Activated CD8-positive, alpha-beta memory T cell treated with anti-CD3 and anti-CD28 coated beads for 36 hours (primary cell): ENCODE measurements at regions not wholly inside any gene's neighbourhood (a gene's known extent, or its start where the extent isn't known, plus 50 kb on each side); places are given as distances from the start of the nearest gene placed in this dataset.
"Not testable (repeated sequence)": the region's sequence is repeated elsewhere in the genome, so short reads cannot be mapped to it uniquely, and the experiment has no call there.

Experiments used
- CTCF ChIA-PET: fragments of 350-600 bp; sonication (Branson Sonifier 250); formaldehyde crosslinking; loops from one replicate; lab custom pipeline; 2021; ENCODE audit warnings: antibody characterized with exemption; lab: Charles Lee
- POLR2A ChIA-PET: fragments of 350-600 bp; sonication (Branson Sonifier 250); formaldehyde crosslinking; loops from one replicate; lab custom pipeline; 2021; ENCODE audit warnings: antibody characterized with exemption; lab: Charles Lee

- ChIA-PET POLR2A (no interaction called here), CTCF (no interaction called here)
These were observed 154.5 kb upstream of the PKN2 start for GRCh38 chr1:88529581-88529980.

DNA sequence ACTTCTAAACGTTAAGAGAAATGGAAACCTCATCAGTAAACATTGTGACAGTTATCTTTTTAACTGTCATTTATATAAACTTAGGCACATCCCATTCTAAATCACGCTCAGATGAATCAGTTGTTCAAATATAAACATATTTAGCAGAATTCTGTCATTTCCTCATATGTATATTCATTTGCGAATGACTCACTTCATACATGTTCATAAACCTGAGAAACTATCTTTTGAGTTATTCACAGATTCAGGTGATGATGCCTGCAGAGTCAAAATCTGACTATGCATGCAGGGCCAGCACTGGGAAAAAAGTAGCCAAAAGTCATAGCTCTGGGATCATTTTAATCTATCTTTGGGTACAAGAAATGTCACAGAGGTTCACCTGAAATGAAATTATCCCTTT lies 153.8 kb upstream of the PKN2 start:
- POLR2A ChIA-PET: no interaction called here
- CTCF ChIA-PET: no interaction called here

DNA sequence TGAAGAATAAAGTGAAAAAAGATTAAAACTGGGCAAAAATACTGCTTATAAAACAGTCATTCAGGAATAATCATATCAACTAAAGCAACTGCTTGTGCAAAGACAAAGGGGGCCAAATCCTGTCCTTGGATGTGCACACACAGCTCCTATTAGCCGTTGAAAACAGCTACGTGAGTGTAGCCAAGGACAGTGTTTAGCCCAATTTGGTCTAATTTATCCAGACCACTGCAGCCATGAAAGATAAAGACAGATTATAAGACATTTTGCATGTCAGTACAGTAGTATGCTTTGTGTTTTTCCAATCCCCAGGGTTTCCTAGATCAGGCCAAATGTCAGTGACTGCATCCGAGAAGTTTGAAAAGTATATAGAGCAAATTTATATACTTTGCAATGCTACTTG lies 146.3 kb upstream of the PKN2 start:
- ChIA-PET CTCF (no interaction called here), POLR2A (no interaction called here)

GRCh38 chr1:88538222-88538899 lies 145.7 kb upstream of the PKN2 start:
- POLR2A ChIA-PET: no interaction called here
- CTCF ChIA-PET: no interaction called here

- ChIA-PET POLR2A (no interaction called here), CTCF (no interaction called here)
These were observed 143.8 kb upstream of the PKN2 start for GRCh38 chr1:88540255-88540654.

DNA sequence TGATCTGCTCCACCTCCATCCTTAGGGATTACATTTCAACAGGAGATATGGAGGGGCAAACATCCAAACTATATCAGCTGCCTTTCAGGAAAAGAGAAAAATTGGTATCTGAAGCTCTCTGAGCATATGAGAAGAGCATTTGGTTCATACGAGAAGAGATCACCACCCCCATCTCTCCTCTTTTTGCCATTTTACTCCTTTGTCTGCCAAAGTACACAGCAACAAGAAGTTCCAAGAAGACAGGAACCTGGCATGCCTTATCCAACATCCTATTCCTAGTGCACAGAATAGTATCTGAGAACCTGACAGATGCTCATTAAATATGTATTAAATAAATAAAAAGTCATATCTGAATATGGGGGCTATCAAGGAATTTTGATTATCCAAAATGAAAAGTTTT lies 142.5 kb upstream of the PKN2 start:
- POLR2A ChIA-PET: no interaction called here

DNA sequence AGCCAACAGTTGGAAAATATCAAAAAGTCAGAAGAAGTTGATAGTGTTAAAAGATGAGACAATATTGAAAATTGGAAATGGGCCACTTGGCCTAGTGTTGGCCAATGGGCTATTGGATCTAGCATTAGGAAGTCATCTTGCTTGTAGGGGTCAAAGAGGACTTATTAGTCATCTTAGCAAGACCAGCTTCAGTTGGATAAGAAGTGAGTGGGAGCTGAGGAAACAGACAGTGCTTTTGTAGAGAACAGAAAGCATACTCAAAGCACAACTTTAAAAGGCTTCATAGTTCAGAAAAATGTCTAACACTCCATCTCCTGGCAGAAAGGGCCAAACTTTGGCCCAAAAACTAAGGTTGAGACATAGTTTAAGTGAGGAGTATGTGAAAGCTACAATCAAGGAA lies 139.9 kb upstream of the PKN2 start:
- ChIA-PET POLR2A (no interaction called here), CTCF (no interaction called here)

More for the DNA sequence above, 142.5 kb upstream of the PKN2 start:
- CTCF ChIA-PET: no interaction called here

- POLR2A ChIA-PET: no interaction called here
- CTCF ChIA-PET: no interaction called here
These were observed 134.5 kb upstream of the PKN2 start for GRCh38 chr1:88549536-88549935.

DNA sequence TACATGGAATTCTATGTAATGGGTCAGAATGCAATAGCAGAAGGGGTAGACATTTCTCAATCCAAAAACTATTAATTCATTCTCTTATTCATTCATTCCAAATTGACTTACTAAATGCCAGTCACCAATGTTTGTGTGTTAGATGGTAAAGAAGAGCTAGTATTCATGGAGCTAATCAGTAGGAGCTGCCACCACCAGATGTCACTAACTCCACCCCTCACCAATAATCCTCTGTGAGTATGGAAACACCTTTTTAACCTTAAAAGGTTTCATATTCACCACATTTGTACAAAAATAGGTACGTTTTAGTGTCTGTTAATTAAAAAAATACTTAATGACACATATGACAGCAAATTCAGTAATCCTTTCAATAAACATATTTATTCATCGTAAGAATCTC lies 131.8 kb upstream of the PKN2 start:
- CTCF ChIA-PET: no interaction called here
- POLR2A ChIA-PET: no interaction called here

DNA sequence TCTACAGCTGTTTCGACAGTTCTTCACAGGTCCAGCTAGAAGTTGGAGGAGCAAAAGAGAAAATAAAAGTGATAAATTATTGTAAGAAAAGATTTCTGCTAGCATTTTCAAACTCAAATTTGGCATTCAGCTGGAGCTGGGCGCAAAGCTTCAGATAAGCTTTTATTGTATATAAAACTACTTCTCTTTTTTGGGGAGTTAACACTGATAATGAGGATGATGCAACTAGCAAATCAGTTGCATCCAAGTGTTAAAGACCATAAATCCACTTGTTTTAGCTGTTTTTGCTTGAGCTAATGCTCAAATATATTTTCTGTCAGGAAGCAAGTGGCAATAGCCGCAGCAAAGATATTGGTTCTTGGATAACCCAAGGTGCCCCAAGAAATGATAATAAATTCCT lies 127.1 kb upstream of the PKN2 start:
- ChIA-PET POLR2A (no interaction called here), CTCF (no interaction called here)

DNA sequence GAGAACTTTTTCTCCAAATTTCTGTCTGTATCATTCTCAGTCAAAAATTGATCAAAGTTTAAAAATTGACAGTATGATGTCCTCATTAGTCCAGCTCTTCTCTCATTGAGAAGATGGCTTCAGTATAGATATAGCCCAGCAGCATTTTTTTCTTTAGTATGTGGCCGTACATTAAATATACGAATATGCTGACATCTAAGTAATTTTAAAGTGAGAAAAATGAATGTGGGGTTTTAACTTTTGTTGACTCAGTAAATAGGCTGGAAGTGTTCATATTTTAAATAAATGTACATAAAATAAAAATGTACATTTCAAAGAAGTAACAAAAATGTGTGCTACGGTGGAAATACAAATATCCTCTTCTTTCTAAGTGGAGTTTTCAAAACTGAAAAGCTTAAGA lies 123.5 kb upstream of the PKN2 start:
- ChIA-PET CTCF (no interaction called here), POLR2A (no interaction called here)

DNA sequence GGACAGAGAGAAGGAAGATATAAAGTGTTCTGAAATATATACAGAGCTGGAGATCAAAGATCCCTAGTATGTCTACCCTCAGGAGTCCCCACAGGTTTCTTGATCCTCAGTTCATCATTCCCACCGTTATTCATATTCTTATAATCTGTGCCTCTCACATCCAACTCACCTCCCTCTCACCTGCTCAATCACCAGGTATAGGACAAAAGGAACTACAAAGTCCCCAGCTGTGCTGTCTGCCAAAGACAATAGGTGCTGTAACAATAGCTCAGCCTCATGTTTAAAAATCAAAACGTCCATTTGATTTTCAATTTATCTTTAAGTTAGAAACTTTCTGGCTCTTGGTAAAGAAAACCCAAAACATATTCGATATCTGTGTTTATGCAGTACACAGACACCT lies 121.1 kb upstream of the PKN2 start:
- CTCF ChIA-PET: no interaction called here
- POLR2A ChIA-PET: no interaction called here

DNA sequence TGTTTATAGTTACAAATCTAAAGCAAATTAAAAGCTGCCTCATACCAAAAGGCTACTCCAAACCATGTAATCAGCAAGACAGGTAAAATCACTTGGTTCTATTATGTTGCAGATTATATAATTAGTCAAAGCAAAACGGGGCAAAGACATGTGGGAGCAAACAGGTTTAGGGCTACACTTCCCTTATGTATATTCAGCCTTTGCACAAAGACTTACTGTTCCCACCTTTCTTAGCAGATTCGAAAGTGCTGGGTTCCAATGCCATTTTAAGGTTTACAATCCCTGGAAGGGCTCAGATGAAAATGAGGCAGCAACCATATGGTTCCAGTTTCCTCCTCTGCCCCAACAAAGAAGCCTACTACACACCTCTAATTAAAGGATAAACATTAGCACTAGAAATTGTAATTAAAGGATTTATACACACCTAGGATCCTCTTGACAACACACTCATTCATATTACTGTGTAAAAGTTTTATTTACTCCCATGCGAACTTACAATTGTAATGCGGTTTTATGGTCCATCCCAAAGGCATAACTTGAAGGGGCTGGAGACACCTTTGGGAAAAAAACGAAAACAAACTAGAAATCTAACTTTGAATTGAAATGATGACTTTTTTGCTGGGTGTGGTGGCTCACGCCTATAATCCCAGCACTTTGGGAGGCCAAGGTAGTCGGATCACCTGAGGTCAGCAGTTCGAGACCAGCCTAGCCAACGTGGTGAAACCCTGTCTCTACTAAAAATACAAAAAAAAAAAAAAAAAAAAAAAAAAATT lies 117.3 kb upstream of the PKN2 start:
- POLR2A ChIA-PET: no interaction called here
- CTCF ChIA-PET: no interaction called here

GRCh38 chr1:88571506-88571905 lies 112.6 kb upstream of the PKN2 start:
- CTCF ChIA-PET: no interaction called here

GRCh38 chr1:88579598-88579997 lies 104.5 kb upstream of the PKN2 start:
- POLR2A ChIA-PET: no interaction called here
- CTCF ChIA-PET: no interaction called here

More at GRCh38 chr1:88571506-88571905, 112.6 kb upstream of the PKN2 start:
- POLR2A ChIA-PET: no interaction called here

- ChIA-PET CTCF (no interaction called here), POLR2A (no interaction called here)
These were observed 102.4 kb upstream of the PKN2 start for GRCh38 chr1:88581703-88582102.

- POLR2A ChIA-PET: no interaction called here
- CTCF ChIA-PET: no interaction called here
These were observed 90.7 kb upstream of the PKN2 start for GRCh38 chr1:88593358-88593757.

- POLR2A ChIA-PET: no interaction called here
These were observed 88.6 kb upstream of the PKN2 start for GRCh38 chr1:88595355-88596002.

DNA sequence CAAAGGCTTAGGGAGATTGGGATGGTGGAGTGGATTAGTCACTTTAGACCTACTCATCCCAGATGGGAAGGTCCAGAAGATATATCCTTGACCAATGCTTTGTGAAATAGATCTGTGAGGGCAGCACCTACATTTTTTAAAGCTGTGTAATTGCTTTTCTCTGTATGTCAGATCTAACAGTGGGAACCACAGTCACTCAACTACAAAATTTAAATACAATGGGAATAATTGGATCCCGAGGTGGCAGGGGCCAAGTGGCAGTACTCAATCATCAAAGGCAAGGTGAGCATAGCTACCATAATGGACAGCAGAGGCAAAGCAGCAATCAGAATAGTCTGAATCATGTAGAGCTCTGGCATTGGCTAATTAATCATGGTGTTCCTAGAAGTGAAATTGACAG lies 86.1 kb upstream of the PKN2 start:
- CTCF ChIA-PET, POLR2A ChIA-PET: not testable (repeated sequence)

More at GRCh38 chr1:88595355-88596002, 88.6 kb upstream of the PKN2 start:
- CTCF ChIA-PET: interaction anchor here (1.1 kb wide), 1 partner anchor 415 kb away, joined by 3 read pairs; no protein-coding TSS in a partner anchor

GRCh38 chr1:88608139-88608943 lies 75.7 kb upstream of the PKN2 start:
- ChIA-PET POLR2A (no interaction called here), CTCF (interaction anchor here (0.7 kb wide), 1 partner anchor 433 kb away, joined by 3 read pairs; no protein-coding TSS in a partner anchor)
